Keratinocyte (primary cell): ENCODE measurements at regions not wholly inside any gene's neighbourhood (a gene's known extent, or its start where the extent isn't known, plus 50 kb on each side); places are given as distances from the start of the nearest gene placed in this dataset.

ENCODE experiments used
- EZH2 ChIP-seq: IDR thresholded peaks from one replicate; pipeline ENCODE4 v1.6.1; 2012; ENCODE audit warnings: inconsistent platforms, mild to moderate bottlenecking, low read length, moderate library complexity
- TF ChIP-seq, protein P1 (sequence below), 3 experiments: IDR thresholded peaks in 1 of 3; conservative IDR thresholded peaks in 1 of 3; optimal IDR thresholded peaks in 1 of 3; 2 replicates in 2 of 3; 3 replicates in 1 of 3; pipeline versions ENCODE3 to v1.5.1; 2011; ENCODE audit warnings: low read length in 3 of 3, mild to moderate bottlenecking in 3 of 3, moderate library complexity in 2 of 3, control low read depth in 1 of 3, inconsistent platforms in 1 of 3; ENCODE audit not compliant: insufficient read depth in 2 of 3; ENCODE audit errors: extremely low read depth in 1 of 3

DNA sequence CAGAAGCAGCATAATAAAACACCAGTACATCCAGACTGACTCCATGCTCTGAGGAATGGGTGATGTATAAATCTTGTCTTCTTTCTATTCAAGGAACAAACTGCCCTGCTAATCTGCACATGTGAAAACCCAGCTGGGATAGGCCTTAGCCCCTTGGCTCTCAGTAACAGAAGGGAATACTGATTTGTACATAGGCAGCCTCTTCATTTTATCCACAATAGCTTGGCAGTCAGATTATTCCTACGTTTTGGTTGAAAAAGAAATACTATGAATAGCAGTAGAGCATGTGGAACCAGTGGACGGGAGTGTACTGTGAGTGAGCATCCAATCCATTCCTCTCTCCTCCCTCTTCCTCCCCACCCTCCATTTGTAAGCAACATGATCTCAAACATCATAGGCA lies 113.5 kb upstream of the ARHGAP5 start:
- TF ChIP-seq, protein P1, sequence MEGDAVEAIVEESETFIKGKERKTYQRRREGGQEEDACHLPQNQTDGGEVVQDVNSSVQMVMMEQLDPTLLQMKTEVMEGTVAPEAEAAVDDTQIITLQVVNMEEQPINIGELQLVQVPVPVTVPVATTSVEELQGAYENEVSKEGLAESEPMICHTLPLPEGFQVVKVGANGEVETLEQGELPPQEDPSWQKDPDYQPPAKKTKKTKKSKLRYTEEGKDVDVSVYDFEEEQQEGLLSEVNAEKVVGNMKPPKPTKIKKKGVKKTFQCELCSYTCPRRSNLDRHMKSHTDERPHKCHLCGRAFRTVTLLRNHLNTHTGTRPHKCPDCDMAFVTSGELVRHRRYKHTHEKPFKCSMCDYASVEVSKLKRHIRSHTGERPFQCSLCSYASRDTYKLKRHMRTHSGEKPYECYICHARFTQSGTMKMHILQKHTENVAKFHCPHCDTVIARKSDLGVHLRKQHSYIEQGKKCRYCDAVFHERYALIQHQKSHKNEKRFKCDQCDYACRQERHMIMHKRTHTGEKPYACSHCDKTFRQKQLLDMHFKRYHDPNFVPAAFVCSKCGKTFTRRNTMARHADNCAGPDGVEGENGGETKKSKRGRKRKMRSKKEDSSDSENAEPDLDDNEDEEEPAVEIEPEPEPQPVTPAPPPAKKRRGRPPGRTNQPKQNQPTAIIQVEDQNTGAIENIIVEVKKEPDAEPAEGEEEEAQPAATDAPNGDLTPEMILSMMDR (optimal IDR thresholded peaks at IDR 0.05 in 1 of 3, IDR thresholded peaks at IDR 0.05 in 1 of 3, conservative IDR thresholded peaks at IDR 0.05 in 1 of 3; ENCODE audit: extremely low read depth in 1 of 3, insufficient read depth in 2 of 3, low read length in 3 of 3), result no peak
- TF ChIP-seq EZH2, result no peak
